Endothelial cell of umbilical vein (primary cell): ENCODE measurements at regions not wholly inside any gene's neighbourhood (a gene's known extent, or its start where the extent isn't known, plus 50 kb on each side); places are given as distances from the start of the nearest gene placed in this dataset.

Experiments used
- FOS ChIP-seq: IDR thresholded peaks from 2 replicates; pipeline ENCODE4 v1.6.1; 2011; ENCODE audit warnings: mild to moderate bottlenecking, low read length, moderate library complexity, borderline replicate concordance; ENCODE audit not compliant: insufficient read depth
- POLR2AphosphoS5 ChIP-seq: IDR thresholded peaks from 2 replicates; pipeline ENCODE4 v1.6.1; 2012; ENCODE audit warnings: low read depth, mild to moderate bottlenecking, control low read depth, low read length, moderate library complexity; ENCODE audit not compliant: insufficient read depth
- TF ChIP-seq, protein P1 (sequence below), 2 donors: IDR thresholded peaks; 1 replicate in 1 of 2; 2 replicates in 1 of 2; pipeline ENCODE4 v1.5.1; 2011; ENCODE audit warnings: low read length in 2 of 2, mild to moderate bottlenecking in 2 of 2, moderate library complexity in 2 of 2, control low read depth in 1 of 2, inconsistent platforms in 1 of 2, low read depth in 1 of 2; ENCODE audit not compliant: insufficient read depth in 1 of 2; ENCODE audit errors: extremely low read depth in 1 of 2

DNA sequence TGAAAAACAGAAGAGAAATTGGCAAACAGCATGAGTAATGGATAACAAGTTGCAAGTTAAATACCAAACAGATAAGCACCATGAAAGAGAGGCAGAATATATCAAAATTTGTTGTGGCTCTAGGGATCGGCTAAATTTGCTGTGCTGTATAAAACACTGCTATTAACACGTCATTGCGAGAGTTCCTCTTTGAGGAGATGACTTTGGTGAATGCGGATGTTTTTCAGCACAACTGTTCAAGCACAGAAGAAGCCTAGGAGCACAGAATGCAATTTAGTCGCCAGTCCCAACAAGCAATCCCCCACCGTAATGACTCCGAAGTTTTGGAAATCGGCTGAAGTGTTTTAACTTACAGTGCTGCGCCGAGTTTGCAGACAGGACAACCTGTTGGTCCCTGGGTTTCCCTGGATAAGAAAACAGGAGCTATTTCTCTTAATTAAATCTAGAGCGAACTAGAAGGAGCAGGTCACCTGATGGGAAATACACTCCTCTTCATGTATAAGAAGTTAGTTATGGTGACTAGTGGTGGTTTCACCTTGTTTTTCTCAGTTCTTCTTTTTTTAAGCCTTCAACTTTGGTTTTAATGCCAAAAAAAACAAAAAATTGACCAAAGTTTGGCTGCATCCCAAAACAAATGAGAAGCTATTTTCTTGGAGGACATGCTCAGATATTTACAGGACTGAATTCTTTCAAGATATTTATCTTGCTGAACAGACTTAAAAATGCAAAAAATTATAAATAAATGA, 454.1 kb upstream of the SALL3 start:
- TF ChIP-seq, protein P1, sequence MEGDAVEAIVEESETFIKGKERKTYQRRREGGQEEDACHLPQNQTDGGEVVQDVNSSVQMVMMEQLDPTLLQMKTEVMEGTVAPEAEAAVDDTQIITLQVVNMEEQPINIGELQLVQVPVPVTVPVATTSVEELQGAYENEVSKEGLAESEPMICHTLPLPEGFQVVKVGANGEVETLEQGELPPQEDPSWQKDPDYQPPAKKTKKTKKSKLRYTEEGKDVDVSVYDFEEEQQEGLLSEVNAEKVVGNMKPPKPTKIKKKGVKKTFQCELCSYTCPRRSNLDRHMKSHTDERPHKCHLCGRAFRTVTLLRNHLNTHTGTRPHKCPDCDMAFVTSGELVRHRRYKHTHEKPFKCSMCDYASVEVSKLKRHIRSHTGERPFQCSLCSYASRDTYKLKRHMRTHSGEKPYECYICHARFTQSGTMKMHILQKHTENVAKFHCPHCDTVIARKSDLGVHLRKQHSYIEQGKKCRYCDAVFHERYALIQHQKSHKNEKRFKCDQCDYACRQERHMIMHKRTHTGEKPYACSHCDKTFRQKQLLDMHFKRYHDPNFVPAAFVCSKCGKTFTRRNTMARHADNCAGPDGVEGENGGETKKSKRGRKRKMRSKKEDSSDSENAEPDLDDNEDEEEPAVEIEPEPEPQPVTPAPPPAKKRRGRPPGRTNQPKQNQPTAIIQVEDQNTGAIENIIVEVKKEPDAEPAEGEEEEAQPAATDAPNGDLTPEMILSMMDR (IDR thresholded peaks at IDR 0.05; ENCODE audit: extremely low read depth in 1 of 2, insufficient read depth in 1 of 2, low read depth in 1 of 2, low read length in 2 of 2): no peak
- TF ChIP-seq FOS (no peak), POLR2AphosphoS5 (no peak)
